ENCODE measurements at regions not wholly inside any gene's neighbourhood (a gene's known extent, or its start where the extent isn't known, plus 50 kb on each side); places are given as distances from the start of the nearest gene placed in this dataset.

DNA sequence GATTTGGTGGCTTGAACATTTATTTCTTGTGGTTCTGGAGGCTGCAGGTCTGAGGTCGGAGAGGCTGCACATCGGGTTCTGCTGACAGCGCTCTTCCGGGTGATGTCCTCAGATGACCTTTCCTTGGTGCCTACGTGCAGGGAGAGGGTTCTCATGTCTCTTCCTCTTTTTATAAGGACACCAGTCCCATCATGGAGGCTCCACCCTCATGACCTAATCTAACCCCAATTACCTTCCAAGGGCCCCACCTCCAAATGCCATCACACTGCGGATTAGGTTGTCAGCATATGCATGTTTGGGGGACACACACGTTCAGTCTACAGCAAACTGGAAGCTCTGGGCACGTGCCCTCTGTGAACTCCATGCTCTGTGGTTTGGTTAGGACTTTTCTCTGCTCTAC lies 338.6 kb downstream of the FGF9 start:
- no peak for DNase-seq (ENCODE audit: low read depth)

DNA sequence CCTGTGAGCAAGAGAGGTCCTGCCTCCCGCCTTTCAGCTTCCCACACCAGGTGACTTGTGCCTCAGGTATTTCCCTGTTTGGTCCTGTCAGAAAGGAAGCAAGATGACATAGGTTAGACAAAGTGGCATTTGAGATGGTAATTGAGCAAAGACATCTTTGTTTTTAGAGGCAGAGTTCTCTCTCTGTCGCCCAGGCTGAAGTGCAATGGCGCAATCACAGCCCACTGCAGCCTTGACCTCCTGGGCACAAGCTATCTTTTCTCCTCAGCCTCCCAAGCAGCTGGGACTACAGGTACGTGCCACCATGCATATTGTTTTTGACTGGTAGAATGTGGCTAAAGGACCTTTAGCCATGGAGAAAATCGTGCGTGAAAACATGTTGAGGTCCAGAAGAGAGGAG lies 339.1 kb downstream of the FGF9 start:
- no peak for DNase-seq (ENCODE audit: low read depth)

DNA sequence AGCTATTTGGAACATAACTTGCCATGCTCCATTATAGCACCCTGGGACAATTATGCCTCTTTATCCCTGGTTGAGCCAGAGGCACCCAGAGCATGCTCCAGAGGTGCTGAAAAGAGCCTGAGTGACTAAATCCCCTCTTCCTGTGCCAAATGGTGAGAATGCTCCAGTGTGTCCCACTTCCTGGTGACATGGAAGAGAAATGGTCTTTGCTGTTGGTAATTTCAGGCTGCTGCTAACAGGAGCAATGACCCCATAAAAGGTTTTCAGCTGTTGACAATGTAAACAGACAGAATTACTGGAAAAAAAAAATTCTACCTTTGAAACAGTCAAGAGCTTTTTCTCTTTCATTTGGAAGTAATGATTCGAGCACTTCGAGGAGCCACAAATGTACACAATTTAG lies 341.8 kb downstream of the FGF9 start:
- DNase-seq (ENCODE audit: low read depth): no peak

DNA sequence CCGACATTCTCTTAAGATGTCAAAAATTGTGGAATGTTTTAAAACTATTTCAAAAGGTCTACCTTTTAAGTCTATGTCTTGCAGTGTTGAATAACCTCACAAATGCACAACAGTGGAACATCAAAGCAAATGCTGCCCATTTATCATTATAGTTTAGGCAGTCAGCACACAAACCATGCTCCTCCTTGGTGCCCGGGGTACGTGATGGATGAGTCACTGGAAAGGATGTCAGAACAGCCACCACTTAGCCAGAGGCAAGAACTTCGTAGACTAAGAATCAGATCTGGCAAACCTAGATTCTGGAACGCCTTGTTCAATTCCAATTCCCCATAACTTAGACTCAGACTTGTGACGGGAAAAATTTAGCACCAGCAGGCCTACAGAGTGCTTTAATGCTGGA lies 343.6 kb downstream of the FGF9 start:
- peak; percentile 26 for DNase-seq (ENCODE audit: low read depth)

DNA sequence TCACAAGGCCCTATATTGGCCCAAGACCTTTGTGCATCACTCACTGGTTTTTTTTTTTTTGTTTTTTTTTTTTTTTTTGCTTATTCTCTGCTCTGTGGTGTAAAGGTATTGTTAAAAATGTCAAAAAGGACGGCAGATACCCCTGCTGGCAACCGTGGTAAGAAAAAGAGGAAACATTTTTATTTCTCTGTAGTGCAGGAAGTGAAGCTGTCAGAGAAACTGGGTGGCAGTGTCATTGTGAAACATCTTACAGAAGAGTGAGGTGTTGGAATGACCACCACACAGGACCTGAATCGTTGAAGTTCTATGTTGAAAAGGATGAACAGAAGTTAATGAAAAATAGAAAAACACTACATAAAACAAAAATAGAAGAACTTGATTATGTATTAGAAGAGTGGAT lies 346.4 kb downstream of the FGF9 start:
- no peak for DNase-seq (ENCODE audit: low read depth)

DNA sequence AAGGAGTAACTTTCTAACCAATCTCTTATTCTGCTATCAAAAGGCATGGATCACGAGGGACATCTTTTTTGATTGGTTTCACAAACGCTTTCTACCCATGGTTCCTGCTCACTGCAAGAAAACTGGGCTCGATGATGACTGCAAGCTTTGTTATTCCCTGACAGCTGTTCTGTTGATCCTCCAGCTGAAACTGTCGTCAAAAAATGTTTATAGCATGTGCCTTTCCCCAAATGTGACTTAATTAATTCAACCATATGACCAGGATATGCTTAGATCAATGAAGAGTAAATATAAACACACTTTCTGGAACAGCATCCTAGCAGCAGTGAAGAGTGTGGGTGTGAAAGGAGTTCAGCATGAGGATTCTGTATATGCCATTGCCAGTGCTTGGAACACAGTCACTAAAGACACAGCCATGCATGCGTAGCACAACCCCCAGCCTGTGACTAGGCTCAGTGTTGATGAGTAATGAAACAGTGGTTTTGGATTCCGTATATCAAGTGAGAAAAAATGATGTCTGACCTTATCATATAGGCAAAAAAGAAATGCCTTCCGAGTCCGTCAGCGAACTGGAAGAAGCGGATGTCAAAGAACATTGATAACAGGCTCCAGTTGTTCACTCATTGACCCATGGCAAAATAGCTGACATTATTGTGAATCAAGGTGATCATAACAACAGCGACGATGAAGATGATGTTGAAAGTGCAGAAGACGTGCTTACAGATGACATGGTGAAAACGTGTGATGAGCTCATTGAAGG lies 347.4 kb downstream of the FGF9 start:
- DNase-seq (ENCODE audit: low read depth): no peak

DNA sequence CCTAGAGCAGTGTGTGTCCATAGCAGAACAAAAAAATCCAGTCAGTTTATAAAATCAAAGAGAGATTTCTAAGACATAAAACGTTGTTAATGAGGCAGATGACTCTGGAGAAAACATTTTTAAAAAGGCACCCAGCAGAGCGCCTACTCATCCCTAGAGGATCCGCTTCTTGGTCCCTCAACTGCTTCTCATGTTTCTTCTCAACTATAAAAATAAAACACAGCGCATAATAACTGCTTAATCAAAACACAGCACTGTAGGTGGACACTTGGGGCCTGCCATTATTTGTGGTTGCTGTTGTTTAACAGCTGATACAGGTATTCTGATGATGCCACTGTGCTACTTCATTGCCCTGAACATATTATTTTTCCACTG lies 347.9 kb downstream of the FGF9 start:
- DNase-seq (ENCODE audit: low read depth): no peak

DNA sequence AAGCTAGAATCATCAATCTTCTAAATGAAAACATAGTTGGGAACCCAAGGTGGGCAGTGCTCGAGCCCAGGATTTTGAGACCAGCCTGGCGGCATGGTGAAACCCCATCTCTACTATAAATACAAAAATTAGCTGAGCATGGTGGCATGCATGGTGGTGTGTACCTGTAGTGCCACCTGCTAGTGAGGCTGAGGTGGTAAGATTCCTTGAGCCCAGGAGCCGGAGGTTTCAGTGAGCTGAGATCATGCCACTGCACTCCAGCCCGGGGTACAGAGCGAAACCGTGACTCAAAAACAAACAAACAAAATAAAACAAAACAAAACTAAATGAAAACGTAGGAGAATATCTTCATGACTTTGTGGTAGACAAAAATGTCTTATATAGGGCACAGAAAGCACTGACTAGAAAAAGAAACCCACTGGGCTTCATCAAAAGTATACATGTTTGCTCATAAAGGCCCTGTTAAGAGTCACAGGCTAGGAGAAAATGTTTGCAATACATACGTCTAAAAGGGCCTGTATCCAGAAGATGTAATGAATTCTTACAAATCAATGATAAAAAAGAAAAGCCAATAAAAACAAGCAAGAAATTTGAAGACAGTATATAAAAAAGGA lies 353.6 kb downstream of the FGF9 start:
- DNase-seq (ENCODE audit: low read depth): no peak

DNA sequence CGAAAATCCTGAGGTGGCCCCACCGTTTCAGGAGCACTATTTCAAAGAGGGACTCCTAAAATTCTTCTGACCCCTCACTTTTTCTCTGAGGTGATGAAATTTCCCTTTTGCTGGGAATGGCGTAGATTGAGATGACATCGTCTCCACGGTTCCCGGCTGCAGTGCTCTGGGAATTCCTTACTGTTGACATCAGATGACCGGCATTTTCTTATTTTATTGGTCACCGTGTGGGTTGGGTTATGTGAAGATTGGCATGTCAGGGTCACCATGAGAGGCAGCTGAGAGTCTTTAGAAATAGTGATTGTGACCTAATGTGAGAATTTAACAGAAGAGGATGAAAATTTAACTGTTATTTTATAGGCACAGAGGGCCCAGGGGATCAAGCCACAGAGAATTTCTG lies 356.7 kb downstream of the FGF9 start:
- no peak for DNase-seq (ENCODE audit: low read depth)

DNA sequence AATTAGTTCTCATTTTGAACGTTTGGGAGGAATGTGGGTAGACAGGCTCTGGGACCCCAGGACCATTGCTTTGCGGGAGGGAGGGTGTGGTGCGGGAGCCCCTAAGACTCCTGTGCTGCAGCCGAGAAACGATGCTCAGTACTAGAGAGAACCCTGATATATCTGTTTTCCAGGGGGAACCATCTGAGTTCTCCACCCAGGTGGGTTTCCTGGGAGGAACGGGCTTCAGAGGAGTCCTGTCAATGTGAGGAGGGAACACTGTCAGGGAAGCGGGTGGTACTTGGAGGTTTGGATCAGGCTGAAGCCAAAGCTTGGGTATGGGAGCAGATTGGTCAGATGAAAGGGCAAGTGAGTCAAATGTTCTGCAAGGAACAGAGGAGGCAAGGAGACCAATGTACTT lies 358.0 kb downstream of the FGF9 start:
- no peak for DNase-seq (ENCODE audit: low read depth)

DNA sequence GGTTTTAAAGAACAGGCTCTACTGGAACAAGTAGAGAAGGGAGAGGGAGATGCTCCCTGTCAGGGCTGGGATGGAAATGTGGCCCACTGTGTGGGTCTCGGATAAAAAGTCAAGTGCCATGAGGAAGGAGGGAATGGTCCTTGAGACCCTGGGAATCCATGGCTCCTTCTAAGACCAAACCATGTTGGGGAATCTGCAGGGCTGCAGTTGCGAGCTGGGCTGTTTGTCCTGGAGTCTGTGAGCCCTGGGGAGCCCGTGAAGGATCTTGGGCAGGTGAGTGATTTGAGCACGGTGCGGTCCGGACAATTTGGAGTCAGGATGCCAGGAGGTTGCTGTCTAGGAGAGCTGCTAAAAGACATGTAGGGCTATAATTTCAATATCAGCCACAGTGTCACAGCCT lies 359.4 kb downstream of the FGF9 start:
- DNase-seq (ENCODE audit: low read depth): no peak

DNA sequence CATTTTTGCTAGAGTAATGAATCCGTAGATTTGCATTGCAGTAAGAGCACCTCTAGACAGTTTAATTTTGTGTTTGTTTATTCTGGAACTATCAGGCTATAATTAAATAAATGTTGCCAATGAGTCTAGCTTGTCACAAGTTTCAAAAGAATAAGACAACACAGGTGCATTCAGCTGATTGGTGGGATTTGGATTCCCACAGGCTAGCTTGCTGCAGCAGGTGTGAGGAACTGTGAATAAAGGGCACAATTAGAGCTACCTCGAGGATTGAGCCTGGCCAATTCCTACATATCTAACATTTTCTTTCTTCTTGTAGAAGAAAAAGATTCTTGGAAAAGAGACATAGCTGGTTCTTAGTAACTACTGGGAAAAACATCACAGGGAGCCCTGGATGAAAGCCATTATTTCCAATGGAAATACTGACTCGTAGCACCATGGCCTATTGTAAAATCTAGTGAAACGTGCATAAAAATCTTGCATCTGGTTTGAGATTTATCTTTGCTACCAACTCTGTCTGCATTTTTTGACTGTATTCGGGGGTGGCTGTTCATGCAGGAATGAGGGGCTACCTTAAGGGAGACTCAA lies 360.9 kb downstream of the FGF9 start:
- no peak for DNase-seq (ENCODE audit: low read depth)

DNA sequence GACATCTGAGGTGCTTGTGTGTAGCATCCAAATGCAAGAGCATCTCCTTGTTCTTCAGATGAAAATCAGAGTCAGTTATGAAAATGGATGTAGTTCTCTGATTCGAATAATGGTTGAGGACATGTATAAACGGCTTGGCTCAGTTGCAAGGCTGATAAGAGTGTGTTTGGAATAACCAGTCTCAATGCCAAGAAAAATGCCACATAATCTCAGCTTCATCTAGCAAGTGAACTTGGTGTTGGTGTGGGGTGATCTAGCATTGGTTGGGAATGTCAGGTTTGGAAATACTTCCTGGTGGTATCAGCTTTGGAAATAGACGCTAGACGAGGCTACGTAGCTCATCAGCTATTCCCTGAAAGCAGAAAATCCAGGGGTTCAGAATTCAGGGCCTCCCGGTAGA lies 362.0 kb downstream of the FGF9 start:
- DNase-seq (ENCODE audit: low read depth): no peak

DNA sequence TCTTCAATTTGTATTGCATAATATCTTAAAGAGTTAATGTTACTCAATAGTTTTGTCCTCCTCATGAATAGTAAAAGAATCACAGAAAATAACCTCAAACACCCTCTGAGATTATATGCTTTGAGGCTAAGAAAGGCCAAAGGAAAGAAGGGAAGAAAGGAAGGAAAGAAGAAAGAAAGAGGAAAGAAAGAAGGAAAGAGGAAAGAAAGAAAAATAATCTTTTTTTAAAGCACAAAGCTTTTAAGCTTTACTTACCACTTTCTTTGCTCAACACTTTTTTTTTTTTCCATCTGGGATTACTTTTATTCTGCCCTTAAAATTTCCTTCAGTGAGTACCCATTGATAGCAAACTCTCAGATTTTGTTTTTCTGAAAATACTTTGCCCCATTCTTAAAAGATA lies 369.1 kb downstream of the FGF9 start:
- DNase-seq (ENCODE audit: low read depth): no peak

DNA sequence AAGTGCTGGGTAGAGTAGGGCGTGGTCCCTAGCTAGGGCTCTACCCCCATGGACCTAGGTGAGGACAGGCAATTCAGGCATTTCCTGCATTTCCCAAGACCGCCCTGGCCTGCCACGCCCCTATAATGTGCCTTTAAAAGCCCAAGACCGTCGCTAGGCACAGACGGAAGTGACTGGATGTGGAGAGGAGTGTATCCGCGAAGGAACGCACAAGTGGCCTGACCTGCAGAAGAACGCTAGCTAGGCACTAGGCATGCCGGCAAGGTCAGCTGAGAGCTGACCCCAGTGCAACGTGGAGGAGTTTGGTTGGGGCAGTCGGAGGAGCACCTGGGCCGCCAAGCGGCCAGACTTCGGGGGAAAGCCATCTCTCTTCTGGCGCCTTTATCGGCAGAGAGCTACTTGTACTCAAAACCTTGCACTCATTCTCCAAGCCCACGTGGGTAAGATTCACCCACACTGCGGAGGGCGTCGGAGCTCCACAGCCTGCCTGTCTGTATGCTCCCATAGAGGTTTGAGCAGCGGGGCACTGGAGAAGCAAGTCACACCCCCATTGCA lies 370.0 kb downstream of the FGF9 start:
- no peak for DNase-seq (ENCODE audit: low read depth)

DNA sequence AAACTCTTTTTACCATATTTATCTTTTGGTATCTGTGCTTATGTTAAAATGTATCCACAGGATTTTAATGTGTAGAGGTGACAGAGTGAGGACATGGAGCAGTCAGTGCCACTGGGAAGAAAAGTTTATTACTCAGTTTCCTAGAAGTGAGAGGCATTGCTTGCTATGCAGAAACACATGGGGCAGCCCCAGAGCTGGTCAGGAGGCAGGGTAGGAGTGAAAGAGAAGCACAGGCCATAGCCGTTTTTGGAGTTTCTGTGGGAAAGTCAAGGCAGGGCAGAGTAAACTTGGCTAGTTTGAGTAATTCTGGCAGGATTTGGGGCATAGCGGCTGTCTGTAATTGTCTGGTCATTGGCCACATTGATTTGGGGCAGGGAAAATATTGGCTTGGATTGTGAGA lies 370.9 kb downstream of the FGF9 start:
- no peak for DNase-seq (ENCODE audit: low read depth)

DNA sequence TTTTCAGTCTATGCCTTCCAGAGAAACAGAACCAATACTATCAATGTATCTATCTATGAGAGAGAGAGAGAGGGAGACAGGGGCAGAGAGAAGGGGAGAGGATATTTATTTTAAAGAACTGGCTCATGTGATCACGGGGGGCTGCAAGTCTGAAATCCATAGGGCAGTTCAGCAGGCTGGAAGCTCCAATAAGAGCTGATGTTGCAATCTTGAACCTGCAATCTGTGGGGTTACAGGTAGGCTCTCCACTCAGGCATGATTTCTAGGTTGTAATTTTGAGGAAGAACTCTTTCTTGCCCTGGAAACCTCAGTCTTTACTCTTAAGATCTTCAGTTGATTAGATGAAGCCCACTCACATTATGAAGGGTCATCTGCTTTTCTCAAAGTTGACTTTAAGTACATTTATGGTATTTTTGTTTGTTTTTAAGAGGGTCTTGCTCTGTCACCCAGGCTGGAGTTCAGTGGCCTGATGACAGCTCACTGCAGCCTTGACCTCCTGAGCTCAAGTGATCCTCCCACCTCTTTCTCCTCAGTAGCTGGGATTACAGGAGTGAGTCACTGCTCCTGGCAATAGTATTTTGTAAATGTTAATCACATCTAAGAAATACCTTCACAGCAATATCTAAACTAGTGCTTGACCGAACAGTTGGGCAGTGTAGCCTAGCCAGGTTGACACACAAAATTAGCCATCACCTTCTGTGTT lies 376.4 kb downstream of the FGF9 start:
- DNase-seq (ENCODE audit: low read depth): no peak

DNA sequence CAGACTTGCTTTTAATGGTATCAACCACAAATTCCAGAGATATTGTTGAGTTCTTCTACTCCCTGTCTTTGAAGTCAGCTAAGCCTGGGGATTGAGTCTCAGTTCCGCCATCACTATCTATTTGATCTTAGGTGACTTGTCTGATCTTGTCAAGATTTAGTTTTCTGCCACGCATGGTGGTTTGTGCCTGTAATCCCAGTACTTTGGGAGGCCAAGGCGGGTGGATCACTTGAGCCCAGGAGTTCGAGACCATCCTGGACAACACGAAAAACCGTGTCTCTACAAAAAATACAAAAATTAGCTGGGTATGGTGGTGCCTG lies 376.9 kb downstream of the FGF9 start:
- DNase-seq (ENCODE audit: low read depth): no peak

DNA sequence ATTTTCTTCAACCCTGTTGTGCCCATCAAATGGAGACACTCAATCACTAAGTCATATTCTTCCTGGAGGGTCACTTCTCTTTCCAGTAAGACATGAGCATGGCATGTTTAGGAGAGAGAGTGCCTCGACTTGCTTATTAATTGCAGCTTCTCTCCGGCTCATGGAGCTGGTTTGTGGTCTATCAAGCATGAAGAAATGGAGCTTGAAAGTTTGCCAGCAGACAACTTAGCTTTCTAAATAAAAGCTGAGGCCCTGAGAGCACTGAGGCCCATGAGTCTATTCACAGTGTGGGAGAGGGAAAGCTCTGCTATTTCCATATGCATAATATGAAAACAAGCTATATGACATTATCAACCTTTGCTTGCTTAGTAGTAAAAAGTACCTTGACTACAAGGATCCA lies 378.5 kb downstream of the FGF9 start:
- DNase-seq (ENCODE audit: low read depth): no peak

DNA sequence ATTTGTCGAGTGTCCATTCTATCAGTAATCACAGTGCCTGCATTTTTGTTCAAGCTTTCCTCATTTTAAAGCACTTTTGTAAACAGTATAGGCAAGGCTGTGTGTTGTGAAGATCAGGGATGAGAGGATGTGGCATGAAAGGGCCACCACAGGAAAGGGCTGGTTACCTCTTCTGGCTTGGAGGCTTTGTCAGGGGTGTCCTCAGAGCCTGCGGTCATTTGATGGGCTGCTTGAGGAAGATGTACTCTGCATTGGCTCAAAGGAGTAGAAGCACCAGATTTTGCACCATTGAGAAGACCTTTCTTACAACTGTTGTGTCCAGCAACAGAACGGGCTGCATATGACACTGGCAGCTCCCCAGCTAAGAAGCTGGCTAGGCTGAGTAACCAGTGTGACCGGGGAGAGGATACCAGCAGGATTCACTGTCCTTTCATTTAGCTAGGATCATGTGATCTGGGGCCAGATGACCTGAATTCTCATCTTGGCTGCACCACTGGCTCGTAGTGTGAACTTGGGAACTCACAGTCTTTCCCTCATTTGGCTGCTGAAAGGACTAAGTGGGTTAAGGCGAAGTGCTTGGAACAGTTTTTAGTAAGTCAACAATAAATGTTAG lies 380.2 kb downstream of the FGF9 start:
- DNase-seq (ENCODE audit: low read depth): no peak

DNA sequence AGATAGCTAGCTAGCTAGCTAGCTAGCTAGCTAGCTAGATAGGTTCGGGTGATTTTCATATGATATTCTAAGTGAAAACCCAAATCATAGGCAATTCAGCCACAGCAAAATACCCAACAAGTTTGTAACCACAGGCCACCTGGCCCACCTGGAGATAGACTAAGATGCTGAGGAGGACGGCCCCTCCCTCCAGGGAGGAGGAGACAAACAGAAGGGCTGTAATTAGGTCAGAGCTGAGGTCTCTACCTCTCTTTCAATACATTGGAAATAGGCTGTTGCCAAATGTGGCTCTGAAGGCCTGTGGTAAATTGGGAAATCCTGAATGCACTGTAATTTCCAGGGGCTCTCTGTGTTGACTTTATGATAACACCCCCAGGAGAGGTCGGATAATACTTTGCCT lies 382.2 kb downstream of the FGF9 start:
- DNase-seq (ENCODE audit: low read depth): no peak

DNA sequence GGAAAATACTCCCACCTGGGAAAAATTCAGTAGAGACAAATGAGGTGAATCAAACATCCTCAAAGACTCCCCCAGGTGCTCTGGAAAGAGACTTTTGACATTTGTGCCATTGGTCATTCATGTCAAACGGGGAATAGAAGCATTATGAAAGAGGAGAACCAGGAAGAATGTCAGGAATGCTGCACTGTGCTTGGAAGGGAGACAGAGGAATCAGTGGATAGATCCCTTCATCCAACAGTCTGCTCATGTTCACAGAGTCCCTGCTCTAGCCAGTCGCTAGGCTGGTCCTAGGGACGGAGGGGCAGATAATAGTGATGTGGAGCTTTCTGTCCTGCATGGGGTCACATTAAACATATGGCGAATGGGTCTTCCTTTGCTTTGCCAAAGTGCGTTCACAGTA lies 384.4 kb downstream of the FGF9 start:
- no peak for DNase-seq (ENCODE audit: low read depth)

DNA sequence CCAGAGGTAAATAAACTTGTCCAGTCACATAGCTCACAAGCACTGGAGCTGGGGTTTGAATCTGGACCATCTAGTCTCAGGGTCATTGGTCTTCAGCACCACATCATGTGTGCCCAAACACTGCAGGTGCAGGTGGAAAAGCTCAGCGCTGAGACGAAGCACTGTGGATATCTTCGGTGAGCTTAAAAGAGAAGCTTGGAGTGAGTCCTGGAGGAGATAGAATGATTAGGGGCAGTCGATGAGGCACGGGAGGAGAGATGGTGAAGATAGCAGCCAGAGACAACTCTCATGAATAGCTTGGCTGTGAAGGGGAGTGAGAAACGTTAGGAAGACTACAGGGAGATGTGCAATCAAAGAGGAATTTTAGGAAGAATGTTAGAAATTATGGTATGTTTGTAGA lies 389.3 kb downstream of the FGF9 start:
- DNase-seq (ENCODE audit: low read depth): no peak

All from GM04504 (cell line).